ENCODE measurements at regions not wholly inside any gene's neighbourhood (a gene's known extent, or its start where the extent isn't known, plus 50 kb on each side); places are given as distances from the start of the nearest gene placed in this dataset.

DNA sequence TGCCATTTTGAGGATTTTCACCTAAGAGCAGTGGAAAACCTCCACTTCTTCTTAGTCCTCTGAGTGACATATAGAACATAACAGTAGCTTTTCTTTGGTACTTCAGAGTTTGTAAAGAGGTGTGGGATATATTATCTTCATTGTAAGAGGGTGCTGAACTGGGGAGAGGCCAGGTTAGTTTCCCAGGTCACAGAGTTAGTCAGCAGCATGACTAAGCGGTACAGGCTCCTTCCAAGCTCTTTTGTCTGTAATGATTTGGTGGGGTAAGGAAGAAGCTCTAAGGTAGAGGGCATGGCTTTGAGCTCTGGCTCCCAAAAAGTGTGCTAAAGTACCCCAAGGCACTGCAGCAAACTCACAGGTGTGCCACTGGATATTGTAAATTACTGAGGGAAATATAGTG lies 325.0 kb upstream of the PLXNA2 start:
- intact Hi-C loops (cut with DNase I), result no loop called here
- no peak for DNase-seq

- no peak for DNase-seq
- intact Hi-C loops (cut with DNase I), result no loop called here
Observed at GRCh38 chr1:208570362-208570761, 326.2 kb upstream of the PLXNA2 start.

DNA sequence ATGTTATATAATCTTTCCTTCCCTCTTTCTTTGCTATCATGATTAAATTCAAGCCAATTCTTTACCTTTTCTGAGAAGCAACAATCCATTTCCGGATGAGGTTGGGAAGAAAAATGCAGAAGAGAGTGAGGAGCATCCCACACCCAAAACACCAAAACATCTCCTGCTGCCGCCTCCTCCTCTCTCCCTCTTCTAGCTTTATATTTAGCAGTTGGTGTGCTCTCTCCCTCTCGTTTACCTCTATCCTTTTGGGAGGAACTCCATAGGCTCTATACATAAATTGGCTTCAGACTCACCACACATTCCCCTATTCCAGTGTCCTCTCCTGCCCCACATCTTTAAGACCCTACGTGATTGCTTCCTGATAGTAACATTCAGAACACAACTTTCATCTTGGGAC lies 332.2 kb upstream of the PLXNA2 start:
- intact Hi-C loops (cut with DNase I), result no loop called here
- DNase-seq, result peak in 1 of 10 donors; percentile 65

GRCh38 chr1:208577381-208577905 lies 333.3 kb upstream of the PLXNA2 start:
- DNase-seq, result no peak
- intact Hi-C loops (cut with DNase I), result no loop called here

DNA sequence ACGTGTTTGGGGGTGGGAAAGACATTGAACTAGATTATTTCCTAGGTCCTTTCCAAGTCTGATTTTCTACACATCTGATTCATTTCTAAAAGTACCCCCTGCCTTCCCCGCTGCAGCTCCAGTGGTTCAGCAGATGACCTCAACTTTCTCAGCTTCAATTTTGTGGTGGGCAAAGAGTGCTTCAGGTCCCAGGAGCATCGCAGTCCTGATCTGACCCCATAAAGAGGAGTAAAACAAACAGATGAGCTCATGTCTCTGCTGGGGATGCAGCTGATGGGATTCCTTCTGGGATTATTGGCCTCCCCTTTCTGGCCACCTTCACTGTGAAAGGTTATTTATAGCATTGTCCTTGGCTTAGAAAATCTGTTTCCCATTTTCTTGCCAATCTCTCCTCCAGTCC lies 337.0 kb upstream of the PLXNA2 start:
- no peak for DNase-seq
- intact Hi-C loops (cut with DNase I), result no loop called here

DNA sequence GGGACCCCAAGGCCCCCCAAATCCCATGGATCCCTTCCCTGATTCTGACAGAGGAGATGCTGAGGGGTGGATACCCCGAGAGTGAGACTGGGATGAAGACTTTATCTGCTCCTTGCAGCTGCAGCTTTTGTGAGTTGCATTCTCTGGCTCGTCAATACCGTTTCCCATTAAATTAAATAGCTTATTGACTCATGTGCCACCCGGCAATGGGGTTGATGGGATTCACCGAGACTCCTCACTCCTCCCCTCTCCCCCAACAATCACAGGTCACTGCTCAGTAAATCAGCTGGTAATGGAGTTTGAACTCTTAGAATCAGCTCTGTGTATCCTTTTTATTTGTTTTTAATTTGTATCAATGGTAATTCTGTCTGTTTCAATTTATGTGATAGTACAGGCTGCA lies 337.5 kb upstream of the PLXNA2 start:
- DNase-seq, result no peak
- intact Hi-C loops (cut with DNase I), result no loop called here

DNA sequence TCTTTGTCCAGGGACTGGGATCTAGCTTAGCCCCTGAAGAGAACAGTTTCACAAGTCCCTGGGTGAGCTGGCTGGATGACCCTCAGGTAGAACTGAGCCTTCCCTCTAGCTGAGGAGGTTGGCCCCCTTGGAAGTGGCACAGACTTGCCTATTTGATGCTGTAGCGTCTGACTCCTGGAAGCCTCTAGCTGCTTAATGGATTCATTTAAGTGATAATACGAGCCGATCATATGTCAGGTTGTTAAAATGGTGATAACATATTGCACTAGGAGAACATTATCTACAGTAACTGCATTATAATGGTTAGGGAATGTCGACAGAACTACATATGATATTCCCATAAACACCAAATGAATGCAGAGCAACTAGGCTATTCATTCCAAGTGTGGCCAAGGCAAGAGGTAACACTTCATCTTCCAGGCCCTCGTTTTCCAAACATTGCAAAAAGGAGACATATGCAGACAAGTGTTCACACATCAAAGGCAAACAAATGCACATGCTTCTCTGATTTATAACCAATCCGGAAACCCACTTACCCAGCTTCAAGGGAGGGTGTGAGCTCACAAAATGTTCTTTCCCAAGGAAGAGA lies 340.1 kb upstream of the PLXNA2 start:
- intact Hi-C loops (cut with DNase I), result no loop called here
- no peak for DNase-seq

DNA sequence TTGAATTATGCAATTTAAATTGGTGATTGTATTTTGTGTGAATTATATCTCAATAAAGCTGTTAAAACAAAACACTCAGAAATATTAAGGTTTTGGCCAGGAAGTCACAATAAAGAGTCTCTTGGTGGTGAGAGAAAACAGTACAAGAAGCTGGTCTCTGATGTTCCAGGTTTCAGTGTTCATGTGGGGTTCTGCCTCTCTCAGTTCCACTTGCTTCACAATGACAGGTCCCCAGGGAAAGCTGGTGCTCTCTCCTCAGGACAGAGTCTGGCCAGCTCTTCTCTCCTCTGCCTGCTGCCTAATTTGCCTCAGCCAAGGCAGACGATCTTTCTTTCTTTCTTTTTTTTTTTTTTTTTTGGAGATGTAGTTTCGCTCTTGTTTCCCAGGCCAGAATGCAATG lies 342.9 kb upstream of the PLXNA2 start:
- DNase-seq, result no peak
- intact Hi-C loops (cut with DNase I), result no loop called here

GRCh38 chr1:208593306-208594006 lies 349.3 kb upstream of the PLXNA2 start:
- no peak for DNase-seq
- intact Hi-C loops (cut with DNase I), result no loop called here

DNA sequence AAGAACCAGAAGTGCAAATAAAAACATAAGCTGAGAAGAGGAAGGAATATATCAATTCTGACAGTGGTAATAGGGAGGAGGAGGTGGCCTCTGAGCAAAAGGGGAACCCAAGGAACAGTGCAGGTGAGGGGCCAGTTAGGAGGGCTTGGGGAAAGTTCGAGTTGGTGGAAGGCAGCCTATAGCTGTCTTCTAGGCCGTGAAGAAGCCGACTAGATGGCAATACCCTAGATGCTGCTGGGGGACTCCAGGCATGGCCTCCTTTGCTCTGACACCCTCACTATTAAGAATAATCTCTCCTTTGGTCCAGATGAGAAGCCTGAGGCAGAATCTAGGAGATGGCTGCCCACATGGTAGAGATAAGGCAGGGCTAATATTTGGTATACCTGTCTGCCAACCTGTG lies 351.1 kb upstream of the PLXNA2 start:
- intact Hi-C loops (cut with DNase I), result no loop called here
- no peak for DNase-seq

- intact Hi-C loops (cut with DNase I), result no loop called here
- no peak for DNase-seq
Observed at GRCh38 chr1:208595745-208596144, 351.6 kb upstream of the PLXNA2 start.

DNA sequence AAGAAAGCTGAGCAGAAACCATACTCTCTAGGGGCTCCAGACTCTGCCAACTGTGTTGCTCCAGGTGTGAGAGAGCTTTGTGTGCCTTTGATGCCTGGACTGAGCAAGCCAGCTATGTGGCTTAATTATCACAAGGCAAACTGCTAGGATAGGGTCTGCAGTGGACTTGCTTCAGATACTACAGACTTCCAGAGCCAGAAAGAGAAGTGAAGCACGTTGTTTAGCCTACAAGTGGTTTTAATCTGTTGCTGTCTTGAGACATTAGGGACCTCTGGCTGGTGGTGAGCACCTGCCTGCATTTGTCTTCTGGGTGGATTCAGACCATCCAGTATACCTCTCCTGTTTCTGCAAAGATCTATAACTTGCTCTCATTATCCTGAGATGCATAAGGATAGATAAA lies 353.4 kb upstream of the PLXNA2 start:
- intact Hi-C loops (cut with DNase I), result no loop called here
- no peak for DNase-seq

GRCh38 chr1:208598021-208598420 lies 353.8 kb upstream of the PLXNA2 start:
- intact Hi-C loops (cut with DNase I), result no loop called here
- DNase-seq, result no peak

DNA sequence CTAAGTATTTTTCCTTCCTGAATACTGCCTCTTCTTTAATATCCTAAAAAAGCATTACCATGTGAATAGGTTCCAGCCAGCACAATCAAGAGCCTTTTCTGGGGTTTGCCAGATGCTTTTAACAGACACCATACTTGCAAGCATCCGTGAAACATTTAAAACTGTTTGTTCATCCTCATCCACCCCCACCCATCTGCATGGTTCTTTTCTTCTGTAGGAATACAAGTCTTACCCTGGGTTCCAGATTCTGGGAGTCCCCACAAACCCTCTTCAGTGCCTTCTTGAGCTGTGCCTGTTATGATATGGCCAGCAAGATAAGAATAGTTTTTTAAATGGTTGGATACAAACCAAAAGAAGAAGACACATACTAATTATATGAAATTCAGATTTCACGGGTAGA lies 354.9 kb upstream of the PLXNA2 start:
- DNase-seq, result no peak
- intact Hi-C loops (cut with DNase I), result no loop called here

GRCh38 chr1:208600456-208601190 lies 356.4 kb upstream of the PLXNA2 start:
- intact Hi-C loops (cut with DNase I), result no loop called here
- no peak for DNase-seq

DNA sequence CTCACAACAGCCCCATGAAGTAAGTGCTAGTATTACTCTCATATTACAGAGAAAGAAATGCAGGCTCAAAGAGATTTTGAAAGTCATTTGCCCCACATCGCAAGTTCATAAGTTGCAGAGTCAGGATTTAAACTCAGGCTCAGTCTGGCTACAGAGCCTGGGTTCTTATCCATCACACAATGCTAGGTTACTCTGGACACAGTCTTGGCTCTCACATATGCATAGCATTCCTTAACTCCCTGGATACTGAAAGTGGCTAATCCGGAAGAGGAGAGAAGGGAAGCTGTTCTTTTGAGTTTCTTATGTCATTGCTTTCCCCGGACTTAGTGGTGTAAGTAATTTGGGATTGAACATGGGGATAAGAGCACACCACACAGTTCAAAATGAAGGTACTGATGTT lies 357.4 kb upstream of the PLXNA2 start:
- DNase-seq, result no peak
- intact Hi-C loops (cut with DNase I), result no loop called here

- no peak for DNase-seq
- intact Hi-C loops (cut with DNase I), result no loop called here
Observed at GRCh38 chr1:208603721-208604120, 359.5 kb upstream of the PLXNA2 start.

GRCh38 chr1:208604295-208604694 lies 360.1 kb upstream of the PLXNA2 start:
- no peak for DNase-seq
- intact Hi-C loops (cut with DNase I), result no loop called here

DNA sequence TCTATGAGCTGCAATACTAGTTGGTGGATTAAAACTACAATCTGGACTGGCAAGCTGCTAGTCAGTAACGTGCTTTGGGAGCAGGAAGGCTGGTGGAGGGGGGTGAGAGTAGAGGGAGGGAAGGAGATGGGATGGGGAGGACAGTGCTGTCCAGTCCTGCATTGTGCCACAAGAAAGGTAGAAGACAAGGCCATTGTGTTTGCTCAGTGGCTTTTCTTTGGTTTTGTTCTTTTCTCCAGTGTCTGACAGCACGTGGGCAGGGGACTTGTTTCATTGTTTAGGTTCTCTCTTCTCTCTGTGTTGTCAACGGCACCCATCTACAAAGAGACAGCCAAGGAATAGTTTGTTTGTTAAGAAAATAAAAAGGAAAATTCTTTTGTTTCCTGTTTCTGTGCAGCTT lies 362.8 kb upstream of the PLXNA2 start:
- intact Hi-C loops (cut with DNase I), result no loop called here
- no peak for DNase-seq

DNA sequence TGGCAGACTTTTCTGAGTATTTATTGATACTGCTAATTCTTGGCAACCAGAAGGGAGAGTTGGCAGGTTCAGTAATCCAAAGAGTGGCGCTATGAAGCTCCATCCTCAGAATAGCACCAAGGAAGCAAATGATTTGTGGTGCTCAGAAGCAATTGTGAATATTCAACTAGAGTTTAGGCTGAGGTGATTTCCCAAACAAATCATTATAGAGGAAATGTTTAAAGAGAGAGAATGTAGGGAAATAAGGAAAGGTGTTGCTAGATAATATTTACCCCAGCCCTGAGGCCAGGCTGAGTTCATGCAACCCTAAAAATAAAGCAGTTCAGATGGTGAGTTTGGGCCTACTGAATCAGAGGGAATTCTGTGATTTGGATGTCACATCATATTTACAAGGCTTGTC lies 363.4 kb upstream of the PLXNA2 start:
- intact Hi-C loops (cut with DNase I), result no loop called here
- DNase-seq, result no peak

- intact Hi-C loops (cut with DNase I), result no loop called here
- DNase-seq, result no peak
Observed at GRCh38 chr1:208614610-208615009, 370.4 kb upstream of the PLXNA2 start.

- no peak for DNase-seq
- intact Hi-C loops (cut with DNase I), result no loop called here
Observed at GRCh38 chr1:208615371-208615770, 371.2 kb upstream of the PLXNA2 start.

All from posterior cingulate gyrus (tissue), 11 donors.